GM13977 (cell line): ENCODE measurements at regions not wholly inside any gene's neighbourhood (a gene's known extent, or its start where the extent isn't known, plus 50 kb on each side); places are given as distances from the start of the nearest gene placed in this dataset.

Experiments
- DNase-seq: peaks from one replicate; pipeline ENCODE4 v3.0.0; 2012; ENCODE audit warnings: low spot score
- in situ Hi-C: fragments of 300-500 bp; cut with MboI; formaldehyde crosslinking; loops from one replicate; pipeline ENCODE4 v1.12.0; 2022; ENCODE audit warnings: low sequenced_read_pairs, low pct_unique_long_range_greater_than_20kb, mixed read lengths, inconsistent platforms; ENCODE audit not compliant: unreplicated experiment
- TF ChIP-seq, protein P1 (sequence below): IDR thresholded peaks from 2 replicates; pipeline ENCODE4 v1.5.1; 2012; ENCODE audit warnings: mild to moderate bottlenecking, control low read depth; ENCODE audit not compliant: insufficient read depth; ENCODE audit errors: extremely low read depth, missing control alignments

DNA sequence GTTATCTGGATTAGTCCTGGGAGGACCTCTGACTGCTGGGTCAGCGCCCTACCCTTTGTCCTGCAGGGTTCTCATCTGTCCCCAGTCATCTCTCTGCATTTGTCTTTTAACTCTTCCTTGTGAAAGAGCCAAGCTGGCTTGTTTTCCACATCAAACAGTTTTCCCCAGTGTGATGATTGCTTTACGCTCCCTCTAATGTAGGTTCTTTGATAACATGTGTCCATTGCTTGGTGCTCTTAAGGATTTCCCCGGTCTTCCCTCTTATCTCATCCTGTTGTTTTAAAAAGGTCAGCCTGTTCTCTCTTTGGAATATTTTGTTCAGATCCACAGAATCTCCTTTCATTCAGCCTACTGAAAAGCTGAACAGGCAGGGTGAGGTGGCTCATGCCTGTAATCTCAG lies 792.1 kb upstream of the RAB6C start:
- TF ChIP-seq, protein P1, sequence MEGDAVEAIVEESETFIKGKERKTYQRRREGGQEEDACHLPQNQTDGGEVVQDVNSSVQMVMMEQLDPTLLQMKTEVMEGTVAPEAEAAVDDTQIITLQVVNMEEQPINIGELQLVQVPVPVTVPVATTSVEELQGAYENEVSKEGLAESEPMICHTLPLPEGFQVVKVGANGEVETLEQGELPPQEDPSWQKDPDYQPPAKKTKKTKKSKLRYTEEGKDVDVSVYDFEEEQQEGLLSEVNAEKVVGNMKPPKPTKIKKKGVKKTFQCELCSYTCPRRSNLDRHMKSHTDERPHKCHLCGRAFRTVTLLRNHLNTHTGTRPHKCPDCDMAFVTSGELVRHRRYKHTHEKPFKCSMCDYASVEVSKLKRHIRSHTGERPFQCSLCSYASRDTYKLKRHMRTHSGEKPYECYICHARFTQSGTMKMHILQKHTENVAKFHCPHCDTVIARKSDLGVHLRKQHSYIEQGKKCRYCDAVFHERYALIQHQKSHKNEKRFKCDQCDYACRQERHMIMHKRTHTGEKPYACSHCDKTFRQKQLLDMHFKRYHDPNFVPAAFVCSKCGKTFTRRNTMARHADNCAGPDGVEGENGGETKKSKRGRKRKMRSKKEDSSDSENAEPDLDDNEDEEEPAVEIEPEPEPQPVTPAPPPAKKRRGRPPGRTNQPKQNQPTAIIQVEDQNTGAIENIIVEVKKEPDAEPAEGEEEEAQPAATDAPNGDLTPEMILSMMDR: no peak
- no peak for DNase-seq
- in situ Hi-C loops: no loop called here

DNA sequence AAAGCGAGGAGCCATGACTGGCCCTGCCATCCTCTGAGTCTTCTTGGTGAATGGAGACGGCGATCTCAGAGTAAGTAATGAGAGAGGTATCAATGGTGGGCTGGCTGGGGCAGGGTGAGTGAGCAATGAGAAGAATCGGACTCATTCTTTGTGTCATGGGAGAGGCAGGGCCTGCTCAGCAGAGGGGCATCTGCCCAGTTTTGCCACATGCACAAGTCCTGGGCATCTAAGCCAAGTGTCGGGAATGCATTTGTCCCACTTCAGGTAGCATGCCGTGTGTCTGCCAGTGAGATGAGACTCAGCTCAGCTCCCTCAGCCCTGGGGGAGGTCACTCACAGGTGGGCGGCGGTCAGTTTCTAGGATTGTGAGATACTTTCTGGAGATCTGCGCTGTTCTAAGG lies 791.0 kb upstream of the RAB6C start:
- TF ChIP-seq, protein P1: no peak

DNA sequence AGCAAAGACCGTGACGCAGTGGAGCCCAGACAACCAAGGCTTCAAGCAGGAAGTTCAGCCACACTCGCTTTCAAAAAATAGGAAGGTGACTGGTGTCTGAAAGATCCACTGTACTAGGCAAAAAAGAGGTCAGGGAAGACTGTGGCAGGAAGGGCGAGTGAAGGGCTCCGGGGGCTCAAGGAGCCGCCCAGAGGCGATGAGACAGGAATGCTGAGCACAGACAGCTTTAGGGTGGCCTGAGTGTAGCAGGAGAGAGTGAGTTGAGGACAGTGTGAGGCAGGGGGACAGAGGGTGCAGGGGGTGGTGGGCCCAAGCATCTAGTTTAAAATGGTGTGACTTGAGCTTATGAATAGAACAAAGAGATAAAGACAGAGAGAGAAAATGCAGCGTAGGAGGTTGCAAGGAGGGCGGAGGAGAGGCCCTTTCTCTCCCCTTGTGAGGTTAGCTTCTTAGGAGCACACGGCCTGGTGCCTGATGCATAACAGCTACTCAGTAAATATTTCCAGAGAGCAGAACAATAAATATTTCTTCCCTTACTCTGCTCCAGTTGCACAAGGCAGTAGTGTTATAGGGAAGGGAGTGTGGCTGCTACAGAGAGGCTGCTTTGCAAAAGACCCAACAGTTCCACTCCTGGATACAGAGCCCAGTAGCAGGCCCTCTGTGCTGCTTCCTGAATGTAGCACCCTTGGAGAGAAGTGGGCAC lies 789.7 kb upstream of the RAB6C start:
- in situ Hi-C loops: no loop called here
- TF ChIP-seq, protein P1: no peak
- DNase-seq: no peak

More for the DNA sequence above, 791.0 kb upstream of the RAB6C start:
- in situ Hi-C loops: no loop called here
- DNase-seq: no peak

DNA sequence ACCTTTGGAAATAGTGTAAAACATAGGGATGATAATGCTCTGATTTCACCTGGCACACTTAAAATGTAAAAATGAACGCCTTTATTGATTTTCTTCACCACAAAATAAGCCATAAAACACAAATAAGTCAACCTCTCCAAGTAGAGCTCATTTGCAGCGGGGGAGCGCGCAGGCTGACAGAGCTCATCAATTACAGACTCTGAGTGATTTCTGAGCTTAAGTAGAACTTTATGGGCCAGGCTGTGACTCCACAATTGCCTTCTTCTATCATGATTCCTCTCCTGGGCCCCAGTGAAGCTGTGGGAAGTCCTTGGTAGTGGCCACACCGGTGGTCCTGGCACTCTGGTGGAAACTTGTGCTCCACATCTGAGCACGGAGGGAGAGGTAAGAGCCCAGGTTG lies 789.0 kb upstream of the RAB6C start:
- DNase-seq: no peak
- in situ Hi-C loops: no loop called here
- TF ChIP-seq, protein P1: no peak

DNA sequence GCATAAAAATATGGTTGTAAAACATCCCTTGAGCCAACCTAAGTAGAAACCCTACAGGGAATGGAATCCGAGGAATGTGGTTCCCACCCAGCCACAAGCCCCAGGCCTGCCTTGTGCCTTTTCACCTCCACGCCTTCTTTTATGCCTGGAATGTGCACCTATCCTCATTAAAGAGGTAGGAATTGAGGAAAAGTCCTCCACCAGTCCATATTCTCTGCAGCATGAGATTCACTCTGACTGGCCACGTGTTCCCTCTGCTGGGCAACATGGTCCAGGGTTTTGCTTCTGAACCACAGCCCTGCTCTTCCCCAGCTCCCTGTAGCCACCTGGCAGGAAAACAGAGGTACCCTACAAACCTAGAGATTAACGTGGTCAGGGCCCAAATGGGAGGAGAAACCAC lies 787.9 kb upstream of the RAB6C start:
- in situ Hi-C loops: no loop called here
- TF ChIP-seq, protein P1: no peak

DNA sequence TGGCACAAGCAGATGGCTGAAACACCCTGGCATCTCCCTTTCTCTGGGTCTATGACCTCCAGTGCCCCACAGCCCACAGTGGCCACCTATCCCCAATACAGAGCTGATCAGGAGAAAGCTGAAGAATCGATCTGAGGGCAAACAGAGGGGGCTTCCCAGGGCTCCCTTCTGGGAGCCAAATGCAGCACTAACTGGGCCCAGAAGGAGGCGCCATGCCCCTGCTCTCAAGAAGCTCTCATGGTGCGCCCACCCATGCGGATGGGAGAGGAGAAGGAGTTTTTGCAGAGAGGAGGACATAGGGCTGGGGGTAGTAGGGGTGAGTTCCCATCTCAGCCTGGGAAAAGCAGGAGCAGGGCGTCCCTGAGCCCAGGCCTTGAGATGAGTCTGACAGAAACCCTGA lies 787.3 kb upstream of the RAB6C start:
- DNase-seq: no peak
- in situ Hi-C loops: no loop called here
- TF ChIP-seq, protein P1: peak; percentile 46

More for the DNA sequence above, 787.9 kb upstream of the RAB6C start:
- no peak for DNase-seq
